ENCODE measurements at regions not wholly inside any gene's neighbourhood (a gene's known extent, or its start where the extent isn't known, plus 50 kb on each side); places are given as distances from the start of the nearest gene placed in this dataset.
A peak's percentile ranks its signal among the peaks of the same experiment; 100 is the strongest.

GRCh38 chr10:44814929-44815328, 96.2 kb upstream of the TMEM72 start:
- DNase-seq (ENCODE audit: low read depth, low spot score): no peak

DNA sequence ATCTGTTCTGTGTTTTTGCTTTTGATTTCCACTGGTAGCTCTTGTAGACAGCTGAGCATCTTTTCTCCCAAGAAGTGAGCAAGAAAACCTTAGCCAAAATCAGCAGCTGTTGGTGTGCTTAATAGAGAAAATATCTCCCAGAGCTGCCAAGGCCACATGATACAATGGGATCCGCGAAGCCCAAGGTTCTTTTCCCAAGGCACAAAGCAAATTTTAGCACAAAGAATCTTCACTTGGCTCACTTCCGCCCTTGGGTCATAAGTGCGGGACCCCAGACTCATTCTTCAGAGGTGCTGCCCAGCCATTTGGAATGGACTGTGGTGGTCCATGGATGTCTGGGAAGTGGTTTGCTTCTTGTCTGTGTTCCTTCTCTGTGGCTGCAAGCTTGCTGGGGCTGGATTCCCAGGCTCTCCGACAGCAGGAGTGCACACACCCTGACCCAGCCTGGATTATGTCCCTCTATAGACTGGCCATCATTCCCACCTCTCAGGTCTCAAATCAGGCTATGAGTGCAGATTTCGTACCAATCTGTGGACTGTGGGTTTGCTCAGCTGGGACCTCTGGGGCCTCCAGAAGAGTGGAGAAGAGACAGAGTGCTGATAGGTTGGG, 93.0 kb upstream of the TMEM72 start:
- no peak for DNase-seq (ENCODE audit: low read depth, low spot score)

- DNase-seq (ENCODE audit: low read depth, low spot score): peak; percentile 74
Observed at GRCh38 chr10:44818701-44819127, 92.4 kb upstream of the TMEM72 start.

GRCh38 chr10:44820094-44820493, 91.0 kb upstream of the TMEM72 start:
- DNase-seq (ENCODE audit: low read depth, low spot score): no peak

DNA sequence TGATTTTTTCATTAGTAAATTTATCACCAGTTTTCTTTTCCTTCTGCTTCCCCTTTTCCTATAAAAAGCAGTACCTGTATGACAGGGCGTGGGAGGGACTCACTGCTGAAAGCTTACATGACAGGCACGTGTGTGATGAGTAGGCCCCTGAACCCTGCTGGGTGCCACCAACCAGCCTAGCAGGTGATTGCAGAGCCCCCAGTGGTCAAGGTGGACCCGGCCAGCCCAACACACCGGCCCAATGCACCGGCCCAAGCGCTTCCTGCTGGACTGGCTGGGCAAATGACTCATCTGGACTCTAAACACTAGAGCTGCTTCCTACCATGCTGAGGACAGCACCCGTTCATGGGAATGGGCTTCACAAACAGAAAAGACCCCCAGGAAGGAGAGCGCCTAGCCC, 89.8 kb upstream of the TMEM72 start:
- no peak for DNase-seq (ENCODE audit: low read depth, low spot score)

- no peak for DNase-seq (ENCODE audit: low read depth, low spot score)
Observed at GRCh38 chr10:44822349-44822748, 88.8 kb upstream of the TMEM72 start.

GRCh38 chr10:44822966-44823365, 88.2 kb upstream of the TMEM72 start:
- no peak for DNase-seq (ENCODE audit: low read depth, low spot score)

DNA sequence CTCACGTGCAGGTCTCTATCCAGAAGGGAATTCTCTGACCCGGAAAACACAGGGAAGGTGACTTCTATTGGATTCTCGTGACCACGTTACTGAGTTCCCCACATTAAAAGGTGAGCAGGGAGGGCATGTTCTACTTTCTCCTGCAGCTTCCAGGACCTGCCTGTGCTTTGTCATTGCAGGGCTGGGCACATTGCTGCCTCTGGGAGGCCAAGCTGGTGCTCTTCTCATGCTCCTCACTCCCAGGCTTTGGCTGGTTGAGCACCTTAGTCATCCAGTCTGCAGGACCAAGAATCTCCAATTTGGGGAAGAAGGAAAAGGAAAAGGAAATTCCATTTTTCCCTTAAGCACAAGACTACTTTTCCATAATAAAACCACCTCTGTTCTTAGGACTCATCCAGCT, 86.5 kb upstream of the TMEM72 start:
- no peak for DNase-seq (ENCODE audit: low read depth, low spot score)

- DNase-seq (ENCODE audit: low read depth, low spot score): no peak
Observed at GRCh38 chr10:44827431-44828006, 83.6 kb upstream of the TMEM72 start.

DNA sequence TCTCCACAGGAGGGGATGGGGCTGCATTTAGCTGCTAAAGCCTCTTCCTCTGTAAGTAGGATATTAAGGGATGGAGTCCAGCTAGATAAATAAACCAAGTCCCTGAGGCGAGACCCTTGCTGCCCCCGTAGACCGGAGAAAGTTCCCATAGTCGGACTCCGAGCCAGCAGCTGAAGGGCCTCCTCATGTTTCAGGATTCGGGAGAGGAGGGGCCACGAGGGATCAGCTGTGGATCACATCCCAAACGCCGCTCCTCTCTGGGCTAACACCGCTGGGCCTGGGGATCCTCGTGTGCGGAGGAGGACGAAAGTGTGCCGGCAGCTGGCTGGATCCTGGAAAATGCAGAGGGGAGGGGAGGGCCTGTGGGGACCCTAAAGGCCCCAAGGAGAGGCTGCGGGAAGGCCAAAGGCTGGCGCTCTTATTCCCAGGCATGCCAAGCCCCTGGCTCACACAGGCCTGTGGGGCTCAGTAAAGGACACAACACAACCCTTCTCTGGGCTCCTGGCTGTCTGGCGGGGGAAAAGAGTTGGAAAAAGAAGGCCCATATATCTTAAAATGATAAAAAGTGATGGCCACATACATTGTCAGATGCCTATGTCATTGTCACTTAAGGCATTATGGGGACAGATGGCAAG, 82.5 kb upstream of the TMEM72 start:
- DNase-seq (ENCODE audit: low read depth, low spot score): no peak

GRCh38 chr10:44829426-44829825, 81.7 kb upstream of the TMEM72 start:
- no peak for DNase-seq (ENCODE audit: low read depth, low spot score)

DNA sequence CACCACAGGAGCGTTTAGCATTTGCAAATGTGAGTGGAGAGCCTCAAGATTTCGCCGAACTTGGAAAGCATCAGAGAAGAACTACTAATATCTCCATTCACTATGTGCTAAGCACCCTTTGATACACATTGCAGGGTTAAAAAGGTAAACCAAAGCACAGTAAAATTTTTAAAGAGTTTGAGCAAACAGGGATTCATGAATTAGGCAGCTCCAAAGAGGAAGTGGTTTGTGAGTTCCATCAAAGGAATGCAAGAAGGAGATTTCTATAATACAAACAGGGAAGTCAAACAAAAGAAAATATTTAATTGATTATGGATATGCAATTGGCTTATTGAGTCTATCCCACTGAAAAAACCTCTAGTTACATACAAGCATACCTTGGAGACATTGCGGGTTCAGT, 81.1 kb upstream of the TMEM72 start:
- DNase-seq (ENCODE audit: low read depth, low spot score): no peak

GRCh38 chr10:44831581-44831980, 79.6 kb upstream of the TMEM72 start:
- no peak for DNase-seq (ENCODE audit: low read depth, low spot score)

DNA sequence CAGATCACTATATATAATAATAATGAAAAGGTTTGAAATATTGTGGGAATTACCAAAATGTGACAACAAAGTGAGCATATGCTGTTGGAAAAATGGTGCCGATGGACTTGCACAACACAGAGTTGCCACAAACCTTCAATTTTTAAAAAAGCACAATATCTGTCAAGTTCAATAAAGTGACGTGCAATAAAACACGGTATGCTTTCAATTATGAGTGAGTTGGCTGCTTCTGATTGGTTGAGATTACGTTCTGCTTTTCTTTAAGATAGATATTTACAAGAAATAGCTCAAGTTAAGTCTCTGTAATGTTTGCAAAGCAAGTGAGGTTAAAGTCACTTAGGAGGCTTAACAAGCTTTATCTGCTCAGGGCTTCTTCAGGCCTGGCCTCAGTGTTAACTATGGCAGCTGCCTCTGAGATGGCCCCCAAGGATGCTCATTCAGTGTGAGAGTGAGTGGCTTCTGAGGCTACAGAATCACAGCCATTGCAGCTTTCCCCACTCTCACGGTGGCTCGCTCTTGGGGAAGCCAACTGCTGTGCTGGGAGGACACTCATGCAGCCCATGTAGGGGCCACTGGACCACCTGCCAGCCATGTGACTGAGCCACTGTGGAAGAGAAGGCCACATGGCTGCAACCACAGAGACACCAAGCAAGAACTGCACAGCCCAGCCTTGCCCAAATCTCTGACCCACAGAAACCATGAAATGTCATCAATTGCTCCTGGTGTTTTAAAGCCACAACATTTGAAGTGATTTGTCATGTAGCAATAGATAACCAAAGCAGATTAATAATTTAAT, 78.3 kb upstream of the TMEM72 start:
- DNase-seq (ENCODE audit: low read depth, low spot score): no peak

- no peak for DNase-seq (ENCODE audit: low read depth, low spot score)
Observed at GRCh38 chr10:44834131-44834530, 77.0 kb upstream of the TMEM72 start.

- DNase-seq (ENCODE audit: low read depth, low spot score): no peak
Observed at GRCh38 chr10:44835300-44835699, 75.8 kb upstream of the TMEM72 start.

DNA sequence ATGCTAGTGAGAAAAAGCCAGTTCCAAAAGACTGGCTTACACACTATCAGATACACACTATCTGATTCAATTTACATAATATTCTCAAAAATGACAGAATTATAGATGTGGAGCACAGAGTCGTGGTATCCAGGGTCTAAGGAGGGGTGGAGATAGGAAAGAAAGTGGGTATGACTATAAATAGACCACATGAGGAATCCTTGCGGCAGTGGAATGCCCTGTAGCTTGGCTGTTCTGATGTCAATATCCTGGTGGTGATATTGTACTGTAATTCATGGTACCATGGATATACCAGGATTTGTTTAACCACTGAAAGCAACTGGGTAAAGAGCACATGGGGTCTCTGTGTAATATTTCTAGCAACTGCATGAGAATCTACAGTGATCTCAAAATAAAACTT, 67.7 kb upstream of the TMEM72 start:
- DNase-seq (ENCODE audit: low read depth, low spot score): no peak

DNA sequence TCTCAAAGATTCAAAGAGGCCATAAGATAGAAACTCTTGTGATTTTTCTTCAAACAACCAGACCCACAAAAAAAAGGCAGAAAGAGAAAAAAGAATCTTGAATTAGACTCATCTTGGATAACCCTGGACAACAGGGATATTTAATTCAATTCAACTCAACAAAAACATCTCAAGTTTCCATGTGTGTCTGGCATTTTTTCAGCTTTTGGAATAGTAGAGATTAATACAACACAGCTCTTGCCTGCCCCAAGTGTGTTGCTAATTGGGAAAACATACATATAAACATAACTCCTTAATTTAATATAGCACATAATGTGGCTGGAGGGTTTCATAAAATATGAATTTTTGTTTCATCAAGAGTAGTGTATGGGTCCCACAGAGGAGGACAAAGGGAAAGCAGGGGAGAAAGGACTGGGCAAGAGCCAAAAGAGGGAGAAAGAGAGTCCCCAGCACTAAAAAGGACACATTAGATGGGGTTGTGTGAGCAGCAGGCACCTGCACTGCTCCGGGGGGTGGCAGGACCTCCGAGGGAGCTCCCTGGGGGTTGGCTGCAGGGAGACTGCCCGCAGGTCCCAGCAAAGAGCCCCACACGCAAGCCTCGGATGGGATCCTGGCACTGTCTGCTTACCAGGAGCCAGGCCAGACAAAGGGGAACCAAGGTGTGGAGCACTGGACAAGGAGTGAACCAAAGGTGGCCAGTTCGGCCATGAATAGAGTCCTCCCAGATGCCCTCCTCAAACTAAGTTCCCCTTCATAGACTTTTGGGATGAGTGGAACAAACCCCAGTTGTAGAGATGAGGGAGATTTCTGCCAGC, 65.6 kb upstream of the TMEM72 start:
- no peak for DNase-seq (ENCODE audit: low read depth, low spot score)

DNA sequence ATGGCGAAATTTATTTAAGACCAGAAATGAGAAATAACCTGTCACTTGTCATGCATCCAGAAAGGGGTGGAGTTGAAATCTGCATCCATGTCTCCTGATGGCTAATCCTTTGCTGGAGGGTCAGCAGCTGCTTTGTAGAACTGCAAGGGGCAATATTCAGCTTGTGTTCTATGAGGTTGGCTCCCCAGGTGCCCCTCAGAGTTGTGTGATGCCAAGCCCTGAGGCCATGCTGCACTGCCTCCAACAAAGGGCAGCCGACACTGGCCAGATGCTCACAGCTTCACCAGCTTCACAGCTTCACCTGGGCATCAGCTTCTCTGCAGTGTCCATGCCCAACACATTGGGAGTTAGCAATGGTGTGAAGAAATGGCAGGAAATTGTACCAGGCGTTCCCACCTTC, 64.0 kb upstream of the TMEM72 start:
- DNase-seq (ENCODE audit: low read depth, low spot score): no peak

DNA sequence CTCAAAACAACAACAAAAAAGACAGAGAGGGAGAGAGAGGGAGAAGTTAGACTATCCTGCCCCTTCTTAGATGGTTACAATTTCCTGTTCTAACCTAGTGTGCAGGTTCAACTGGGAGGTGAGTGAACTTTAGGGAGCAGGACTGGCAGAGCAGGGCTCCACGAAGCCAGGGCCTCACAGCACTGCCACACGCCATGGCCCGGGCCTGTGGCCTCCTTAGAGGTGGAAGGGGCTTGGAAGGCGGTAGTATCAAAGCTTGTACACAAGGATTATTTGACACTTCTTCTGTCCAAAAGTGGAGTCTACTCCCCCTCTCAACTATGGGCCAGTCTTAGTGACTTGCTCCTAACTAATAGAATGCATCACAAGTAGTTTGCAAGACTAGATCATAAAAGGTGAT, 62.9 kb upstream of the TMEM72 start:
- DNase-seq (ENCODE audit: low read depth, low spot score): no peak

DNA sequence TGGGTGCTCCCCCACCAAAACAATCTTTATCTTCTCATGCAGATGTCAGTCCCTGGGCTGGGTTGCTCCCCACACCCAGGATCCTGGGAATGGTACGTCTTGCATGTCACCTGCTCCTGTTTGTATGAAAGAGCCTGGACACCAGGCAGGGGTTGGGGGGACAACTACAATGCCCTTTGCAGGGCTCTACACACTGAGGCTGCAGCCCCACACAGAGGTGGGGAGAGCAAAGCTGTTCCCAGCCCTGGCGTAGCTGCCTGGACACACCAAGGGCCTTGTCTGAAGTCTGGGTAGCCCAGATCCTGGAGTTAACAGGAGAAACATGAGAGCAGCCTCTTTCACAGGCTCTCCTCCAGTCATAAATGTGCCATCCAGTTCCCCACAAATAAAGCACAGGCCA, 61.2 kb upstream of the TMEM72 start:
- no peak for DNase-seq (ENCODE audit: low read depth, low spot score)

All from ELF-1 (cell line).